ENCODE measurements at regions not wholly inside any gene's neighbourhood (a gene's known extent, or its start where the extent isn't known, plus 50 kb on each side); places are given as distances from the start of the nearest gene placed in this dataset.

GRCh38 chr17:5772720-5773119 lies 188.4 kb upstream of the NLRP1 start:
- Histone ChIP-seq H3K4me3 (replicated peaks in 1 of 3) (no peak overlapping the region), H3K36me3 (no peaks in the 10 kb centered on the region), H3K27me3 (no peaks in the 10 kb centered on the region), H3K27ac (no peak overlapping the region), H3K9me3 (no peaks in the 10 kb centered on the region), H3K4me1 (no peaks in the 10 kb centered on the region)
- TF ChIP-seq CTCF (IDR thresholded peaks at IDR 0.05) (no peak), POLR2A (IDR thresholded peaks at IDR 0.05) (no peak)
- no peak for DNase-seq
- 81 to 88% methylated on average over 13 of the region's 13 CpGs for WGBS, 2 donors
- intact Hi-C loops (cut with DNase I) = no loop called here

- H3K27ac ChIP-seq = no peak overlapping the region
- no peak for TF ChIP-seq CTCF (IDR thresholded peaks at IDR 0.05)
- TF ChIP-seq POLR2A (IDR thresholded peaks at IDR 0.05) = no peak
- H3K9me3 ChIP-seq = no peaks in the 10 kb centered on the region
- WGBS, 2 donors = 43 to 56% methylated on average over 7 of the region's 7 CpGs
- no peaks in the 10 kb centered on the region for H3K4me1 ChIP-seq
- no peak for DNase-seq
- H3K36me3 ChIP-seq = no peaks in the 10 kb centered on the region
- no peaks in the 10 kb centered on the region for H3K27me3 ChIP-seq
- intact Hi-C loops (cut with DNase I) = no loop called here
- H3K4me3 ChIP-seq (replicated peaks in 1 of 3) = no peak overlapping the region
Observed at GRCh38 chr17:5773816-5774360, 189.6 kb upstream of the NLRP1 start.

GRCh38 chr17:5775098-5775497 lies 190.8 kb upstream of the NLRP1 start:
- intact Hi-C loops (cut with DNase I) = no loop called here
- Histone ChIP-seq H3K9me3 (no peaks in the 10 kb centered on the region), H3K4me3 (replicated peaks in 1 of 3) (no peak overlapping the region), H3K27ac (no peak overlapping the region), H3K27me3 (no peaks in the 10 kb centered on the region), H3K4me1 (no peaks in the 10 kb centered on the region), H3K36me3 (no peaks in the 10 kb centered on the region)
- no peak for TF ChIP-seq CTCF (IDR thresholded peaks at IDR 0.05)
- TF ChIP-seq POLR2A (IDR thresholded peaks at IDR 0.05) = no peak
- 62 to 64% methylated on average over 8 of the region's 8 CpGs for WGBS, 2 donors
- no peak for DNase-seq

GRCh38 chr17:5780476-5780875 lies 196.2 kb upstream of the NLRP1 start:
- DNase-seq = no peak
- H3K9me3 ChIP-seq = no peaks in the 10 kb centered on the region
- H3K4me3 ChIP-seq (replicated peaks in 1 of 3) = no peak overlapping the region
- H3K27me3 ChIP-seq = no peaks in the 10 kb centered on the region
- no peak overlapping the region for H3K27ac ChIP-seq
- H3K4me1 ChIP-seq = no peaks in the 10 kb centered on the region
- TF ChIP-seq CTCF (IDR thresholded peaks at IDR 0.05) = no peak
- H3K36me3 ChIP-seq = no peaks in the 10 kb centered on the region
- intact Hi-C loops (cut with DNase I) = no loop called here
- WGBS, 2 donors = 80 to 82% methylated on average over 11 of the region's 11 CpGs

- H3K27me3 ChIP-seq = no peaks in the 10 kb centered on the region
- H3K4me1 ChIP-seq = no peaks in the 10 kb centered on the region
- TF ChIP-seq CTCF (IDR thresholded peaks at IDR 0.05) (no peak), POLR2A (IDR thresholded peaks at IDR 0.05) (no peak)
- no peaks in the 10 kb centered on the region for H3K9me3 ChIP-seq
- 62 to 68% methylated on average over 13 of the region's 13 CpGs for WGBS, 2 donors
- no peak overlapping the region for H3K27ac ChIP-seq
- intact Hi-C loops (cut with DNase I) = no loop called here
- no peak overlapping the region for H3K4me3 ChIP-seq (replicated peaks in 1 of 3)
- no peak for DNase-seq
- no peaks in the 10 kb centered on the region for H3K36me3 ChIP-seq
Observed at GRCh38 chr17:5781236-5781927, 197.1 kb upstream of the NLRP1 start.
